Endodermal cell (in vitro differentiated cells): ENCODE measurements at regions not wholly inside any gene's neighbourhood (a gene's known extent, or its start where the extent isn't known, plus 50 kb on each side); places are given as distances from the start of the nearest gene placed in this dataset.

Experiments used
- DNase-seq: peaks from one replicate; pipeline ENCODE4 v3.0.0-alpha.2; 2017
- H3K27ac ChIP-seq: 2 replicates; pipeline ENCODE4 v1.5.1; 2013; ENCODE audit warnings: mild to moderate bottlenecking, low read depth, low read length, moderate library complexity
- H3K27me3 ChIP-seq: 2 replicates; pipeline ENCODE4 v1.6.1; 2013; ENCODE audit warnings: mild to moderate bottlenecking, low read length, moderate library complexity; ENCODE audit not compliant: insufficient read depth, control insufficient read depth, poor library complexity, severe bottlenecking
- H3K36me3 ChIP-seq: 2 replicates; pipeline ENCODE4 v1.7.0; 2013; ENCODE audit warnings: mild to moderate bottlenecking, low read length, moderate library complexity; ENCODE audit not compliant: control insufficient read depth, insufficient read depth
- H3K4me1 ChIP-seq: one replicate; pipeline ENCODE4 v1.7.0; 2013; ENCODE audit warnings: low read length; ENCODE audit not compliant: control insufficient read depth, insufficient read depth
- H3K4me3 ChIP-seq: 2 replicates; pipeline ENCODE4 v1.5.1; 2013; ENCODE audit warnings: mild to moderate bottlenecking, low read length, moderate library complexity
- H3K9ac ChIP-seq: 2 replicates; pipeline ENCODE4 v1.6.1; 2013; ENCODE audit warnings: mild to moderate bottlenecking, low read length, moderate library complexity; ENCODE audit not compliant: poor library complexity, severe bottlenecking; ENCODE audit errors: extremely low read depth
- H3K9me3 ChIP-seq: 2 replicates; pipeline ENCODE4 v1.6.1; 2013; ENCODE audit warnings: mild to moderate bottlenecking, low read length, moderate library complexity; ENCODE audit not compliant: control insufficient read depth
- H3K27ac Mint-ChIP-seq: 2 replicates; pipeline ENCODE4 v1.8.0; 2020; ENCODE audit warnings: mixed read lengths
- H3K27me3 Mint-ChIP-seq: 2 replicates; pipeline ENCODE4 v1.8.0; 2021; ENCODE audit warnings: mild to moderate bottlenecking, mixed read lengths; ENCODE audit not compliant: insufficient read depth
- H3K36me3 Mint-ChIP-seq: 2 replicates; pipeline ENCODE4 v1.8.0; 2020; ENCODE audit warnings: low read depth, mixed read lengths
- H3K4me1 Mint-ChIP-seq: 2 replicates; pipeline ENCODE4 v1.8.0; 2020; ENCODE audit warnings: mixed read lengths
- H3K4me3 Mint-ChIP-seq: 2 replicates; pipeline ENCODE4 v1.8.0; 2020; ENCODE audit warnings: mild to moderate bottlenecking, moderate library complexity, mixed read lengths
- H3K9me3 Mint-ChIP-seq: 2 replicates; pipeline ENCODE4 v1.8.0; 2020; ENCODE audit warnings: mild to moderate bottlenecking, mixed read lengths
- WGBS, 2 experiments: methylation state at CpG; one replicate each; pipeline versions ENCODE4 v1.1.5 to v1.1.7; 2013; ENCODE audit warnings: missing lambda C conversion rate in 2 of 2, mixed read lengths in 1 of 2; ENCODE audit not compliant: insufficient coverage in 1 of 2, insufficient read length in 1 of 2; 5-methylcytosine and 5-hydroxymethylcytosine counted together
- TF ChIP-seq, protein P1 (sequence below): fragments of 200-600 bp; sonication (generic); conservative IDR thresholded peaks from 2 replicates; pipeline ENCODE4 v1.5.0; 2021; ENCODE audit warnings: antibody characterized with exemption, mild to moderate bottlenecking

DNA sequence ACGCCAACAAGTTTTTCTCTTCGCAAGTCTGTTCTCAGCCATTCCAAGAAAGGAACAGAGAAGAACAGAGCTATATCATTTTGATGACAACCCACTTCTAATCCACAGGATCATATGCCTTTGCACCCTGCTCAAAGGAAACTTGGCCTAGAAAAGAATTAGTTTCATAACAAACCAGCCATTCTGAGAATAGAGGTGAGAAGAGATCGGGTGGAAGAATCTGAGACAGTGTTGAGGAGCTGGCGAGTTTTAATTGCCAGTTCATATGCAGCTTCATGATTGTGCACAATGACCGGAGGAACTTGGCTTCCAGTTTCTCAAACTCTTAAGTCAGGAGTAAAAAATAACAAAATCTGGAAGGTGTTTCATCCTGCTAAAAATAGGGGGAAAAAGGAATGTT lies 380.0 kb downstream of the NR2F1-AS1 start:
- Mint-ChIP-seq H3K27me3 (no peaks in the 10 kb centered on the region), H3K4me3 (no peak overlapping the region), H3K36me3 (no peaks in the 10 kb centered on the region), H3K4me1 (no peaks in the 10 kb centered on the region), H3K27ac (no peak overlapping the region), H3K9me3 (no peaks in the 10 kb centered on the region)
- Histone ChIP-seq H3K9ac (no peak overlapping the region), H3K36me3 (no peaks in the 10 kb centered on the region), H3K4me3 (no peak overlapping the region), H3K27me3 (no peaks in the 10 kb centered on the region), H3K4me1 (no peaks in the 10 kb centered on the region), H3K9me3 (no peaks in the 10 kb centered on the region), H3K27ac (no peak overlapping the region)
- no peak for DNase-seq
- WGBS, 2 experiments, result 89 to 95% methylated on average over 4 to 5 of the region's 5 CpGs
- TF ChIP-seq, protein P1, sequence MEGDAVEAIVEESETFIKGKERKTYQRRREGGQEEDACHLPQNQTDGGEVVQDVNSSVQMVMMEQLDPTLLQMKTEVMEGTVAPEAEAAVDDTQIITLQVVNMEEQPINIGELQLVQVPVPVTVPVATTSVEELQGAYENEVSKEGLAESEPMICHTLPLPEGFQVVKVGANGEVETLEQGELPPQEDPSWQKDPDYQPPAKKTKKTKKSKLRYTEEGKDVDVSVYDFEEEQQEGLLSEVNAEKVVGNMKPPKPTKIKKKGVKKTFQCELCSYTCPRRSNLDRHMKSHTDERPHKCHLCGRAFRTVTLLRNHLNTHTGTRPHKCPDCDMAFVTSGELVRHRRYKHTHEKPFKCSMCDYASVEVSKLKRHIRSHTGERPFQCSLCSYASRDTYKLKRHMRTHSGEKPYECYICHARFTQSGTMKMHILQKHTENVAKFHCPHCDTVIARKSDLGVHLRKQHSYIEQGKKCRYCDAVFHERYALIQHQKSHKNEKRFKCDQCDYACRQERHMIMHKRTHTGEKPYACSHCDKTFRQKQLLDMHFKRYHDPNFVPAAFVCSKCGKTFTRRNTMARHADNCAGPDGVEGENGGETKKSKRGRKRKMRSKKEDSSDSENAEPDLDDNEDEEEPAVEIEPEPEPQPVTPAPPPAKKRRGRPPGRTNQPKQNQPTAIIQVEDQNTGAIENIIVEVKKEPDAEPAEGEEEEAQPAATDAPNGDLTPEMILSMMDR, result no peak

- Mint-ChIP-seq H3K36me3 (no peaks in the 10 kb centered on the region), H3K4me1 (peaks cover 6% of the 10 kb centered on the region), H3K27ac (no peak overlapping the region), H3K27me3 (no peaks in the 10 kb centered on the region), H3K4me3 (no peak overlapping the region), H3K9me3 (no peaks in the 10 kb centered on the region)
- H3K4me1 ChIP-seq, result no peaks in the 10 kb centered on the region
- no peak overlapping the region for H3K4me3 ChIP-seq
- H3K36me3 ChIP-seq, result no peaks in the 10 kb centered on the region
- DNase-seq, result no peak
- 82 to 100% methylated on average over 1 of the region's 1 CpG for WGBS, 2 experiments
- H3K9me3 ChIP-seq, result no peaks in the 10 kb centered on the region
- H3K9ac ChIP-seq, result no peak overlapping the region
- TF ChIP-seq, protein P1, result no peak
- no peak overlapping the region for H3K27ac ChIP-seq
- H3K27me3 ChIP-seq, result no peaks in the 10 kb centered on the region
These were observed 384.0 kb downstream of the NR2F1-AS1 start for GRCh38 chr5:93196986-93197385.

DNA sequence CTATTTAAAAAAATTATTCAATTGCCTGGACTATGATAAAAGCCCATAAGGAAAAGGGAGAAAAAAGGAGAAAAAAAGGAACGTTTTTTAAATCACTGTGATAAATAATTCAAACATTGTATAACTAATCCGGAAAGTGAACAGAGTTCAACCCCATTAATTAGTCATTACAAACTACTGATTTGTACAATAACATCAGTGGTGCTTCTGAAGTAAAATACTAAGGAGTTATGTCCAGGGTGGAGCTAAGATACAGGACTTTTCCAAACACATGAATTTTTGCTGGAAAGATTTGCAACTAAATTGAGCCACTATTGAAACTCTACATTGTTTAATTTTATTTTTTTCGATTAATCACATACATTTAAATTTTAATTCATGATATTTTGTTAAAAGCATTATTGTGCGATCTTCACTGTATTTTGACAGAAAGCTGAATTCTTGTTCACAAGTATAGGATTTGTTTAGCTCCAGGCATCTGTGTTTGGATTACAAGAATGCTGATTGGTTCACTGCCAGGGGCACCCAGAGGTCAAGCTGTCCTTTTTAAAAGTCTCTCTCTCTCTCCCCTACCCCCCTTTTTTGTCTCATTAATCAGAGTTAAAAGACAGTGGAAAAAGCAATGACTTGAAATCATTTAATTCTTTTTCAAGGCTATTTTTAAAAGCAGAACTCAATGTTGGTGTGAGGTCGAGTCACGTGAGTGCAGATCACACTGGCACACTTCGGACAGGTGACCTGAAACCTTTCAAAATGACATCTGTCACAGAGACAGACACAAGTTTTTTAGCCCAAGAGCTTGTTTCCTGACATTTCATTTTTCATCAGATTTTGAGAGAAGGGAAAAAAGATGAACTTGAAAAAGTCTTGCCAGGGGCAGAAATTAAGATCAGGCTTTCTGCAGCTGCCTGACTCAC lies 387.3 kb downstream of the NR2F1-AS1 start:
- no peak overlapping the region for H3K27ac Mint-ChIP-seq
- H3K9me3 ChIP-seq, result no peaks in the 10 kb centered on the region
- no peaks in the 10 kb centered on the region for H3K36me3 ChIP-seq
- H3K4me1 Mint-ChIP-seq, result peaks cover 6% of the 10 kb centered on the region
- no peak overlapping the region for H3K4me3 Mint-ChIP-seq
- H3K27me3 Mint-ChIP-seq, result no peaks in the 10 kb centered on the region
- H3K27ac ChIP-seq, result no peak overlapping the region
- H3K4me3 ChIP-seq, result no peak overlapping the region
- no peaks in the 10 kb centered on the region for H3K4me1 ChIP-seq
- no peak overlapping the region for H3K9ac ChIP-seq
- TF ChIP-seq, protein P1, result no peak
- DNase-seq, result no peak
- WGBS, 2 experiments, result 86 to 93% methylated on average over 3 to 6 of the region's 7 CpGs
- H3K27me3 ChIP-seq, result no peaks in the 10 kb centered on the region
- no peaks in the 10 kb centered on the region for H3K9me3 Mint-ChIP-seq
- H3K36me3 Mint-ChIP-seq, result no peaks in the 10 kb centered on the region
